ENCODE measurements at regions not wholly inside any gene's neighbourhood (a gene's known extent, or its start where the extent isn't known, plus 50 kb on each side); places are given as distances from the start of the nearest gene placed in this dataset.

GRCh38 chr5:3304346-3304745, 291.3 kb upstream of the IRX1 start:
- peaks cover 96% of the 10 kb centered on the region for H3K27me3 ChIP-seq (ENCODE audit: insufficient read depth, low read depth)
- no peaks in the 10 kb centered on the region for H3F3A ChIP-seq (ENCODE audit: insufficient read depth, low read depth)
- H3K9me3 ChIP-seq (ENCODE audit: insufficient read depth, low read depth): no peaks in the 10 kb centered on the region
- H3K4me2 ChIP-seq: no peak overlapping the region
- H2AFZ ChIP-seq: no peak overlapping the region
- H3K27ac ChIP-seq: no peak overlapping the region
- BruUV-seq (replicated peaks): no TSS peak
- no peaks in the 10 kb centered on the region for H4K20me1 ChIP-seq (ENCODE audit: insufficient read depth)
- ChIA-PET CTCF (no interaction called here), POLR2A (ENCODE audit: unreplicated experiment) (no interaction called here)
- H3K36me3 ChIP-seq (ENCODE audit: low read depth): no peaks in the 10 kb centered on the region
- no peak overlapping the region for H3K4me3 ChIP-seq
- TF ChIP-seq CTCF (conservative IDR thresholded peaks at IDR 0.05): no peak
- TF ChIP-seq EZH2 (IDR thresholded peaks at IDR 0.05; ENCODE audit: low read depth): no peak
- no peaks in the 10 kb centered on the region for H3K9me2 ChIP-seq (ENCODE audit: insufficient read depth)
- no peaks in the 10 kb centered on the region for H3K79me2 ChIP-seq (ENCODE audit: low read depth)
- no peak for DNase-seq
- no peaks in the 10 kb centered on the region for H3K4me1 ChIP-seq (replicated peaks; ENCODE audit: insufficient read depth)
- intact Hi-C loops (cut with micrococcal nuclease; ENCODE audit: unreplicated experiment): no loop called here

GRCh38 chr5:3303777-3304176, 291.9 kb upstream of the IRX1 start:
- Histone ChIP-seq H3K79me2 (ENCODE audit: low read depth) (no peaks in the 10 kb centered on the region), H2AFZ (no peak overlapping the region), H3K9me3 (ENCODE audit: insufficient read depth, low read depth) (no peaks in the 10 kb centered on the region), H3K36me3 (ENCODE audit: low read depth) (no peaks in the 10 kb centered on the region), H3K27ac (no peak overlapping the region), H3K4me1 (replicated peaks; ENCODE audit: insufficient read depth) (no peaks in the 10 kb centered on the region), H3F3A (ENCODE audit: insufficient read depth, low read depth) (no peaks in the 10 kb centered on the region), H4K20me1 (ENCODE audit: insufficient read depth) (no peaks in the 10 kb centered on the region), H3K4me2 (no peak overlapping the region), H3K4me3 (no peak overlapping the region), H3K9me2 (ENCODE audit: insufficient read depth) (no peaks in the 10 kb centered on the region), H3K27me3 (ENCODE audit: insufficient read depth, low read depth) (peaks cover 97% of the 10 kb centered on the region)
- no TSS peak for BruUV-seq (replicated peaks)
- intact Hi-C loops (cut with micrococcal nuclease; ENCODE audit: unreplicated experiment): no loop called here
- DNase-seq: no peak
- CTCF ChIA-PET: no interaction called here
- POLR2A ChIA-PET (ENCODE audit: unreplicated experiment): no interaction called here
- TF ChIP-seq EZH2 (IDR thresholded peaks at IDR 0.05; ENCODE audit: low read depth) (no peak), CTCF (conservative IDR thresholded peaks at IDR 0.05) (no peak)

- DNase-seq: no peak
- CTCF ChIA-PET: no interaction called here
- Histone ChIP-seq H3K9me3 (ENCODE audit: insufficient read depth, low read depth) (no peaks in the 10 kb centered on the region), H3K27ac (no peak overlapping the region), H3K4me2 (no peak overlapping the region), H3F3A (ENCODE audit: insufficient read depth, low read depth) (no peaks in the 10 kb centered on the region), H3K4me1 (replicated peaks; ENCODE audit: insufficient read depth) (no peaks in the 10 kb centered on the region), H3K36me3 (ENCODE audit: low read depth) (no peaks in the 10 kb centered on the region), H3K27me3 (ENCODE audit: insufficient read depth, low read depth) (peaks cover 97% of the 10 kb centered on the region), H3K9me2 (ENCODE audit: insufficient read depth) (no peaks in the 10 kb centered on the region), H4K20me1 (ENCODE audit: insufficient read depth) (no peaks in the 10 kb centered on the region), H3K4me3 (no peak overlapping the region), H3K79me2 (ENCODE audit: low read depth) (no peaks in the 10 kb centered on the region), H2AFZ (no peak overlapping the region)
- intact Hi-C loops (cut with micrococcal nuclease; ENCODE audit: unreplicated experiment): no loop called here
- no peak for TF ChIP-seq CTCF (conservative IDR thresholded peaks at IDR 0.05)
- TF ChIP-seq EZH2 (IDR thresholded peaks at IDR 0.05; ENCODE audit: low read depth): no peak
- no TSS peak for BruUV-seq (replicated peaks)
- POLR2A ChIA-PET (ENCODE audit: unreplicated experiment): no interaction called here
These were observed 293.4 kb upstream of the IRX1 start for GRCh38 chr5:3302228-3302627.
